ENCODE measurements at regions not wholly inside any gene's neighbourhood (a gene's known extent, or its start where the extent isn't known, plus 50 kb on each side); places are given as distances from the start of the nearest gene placed in this dataset.

DNA sequence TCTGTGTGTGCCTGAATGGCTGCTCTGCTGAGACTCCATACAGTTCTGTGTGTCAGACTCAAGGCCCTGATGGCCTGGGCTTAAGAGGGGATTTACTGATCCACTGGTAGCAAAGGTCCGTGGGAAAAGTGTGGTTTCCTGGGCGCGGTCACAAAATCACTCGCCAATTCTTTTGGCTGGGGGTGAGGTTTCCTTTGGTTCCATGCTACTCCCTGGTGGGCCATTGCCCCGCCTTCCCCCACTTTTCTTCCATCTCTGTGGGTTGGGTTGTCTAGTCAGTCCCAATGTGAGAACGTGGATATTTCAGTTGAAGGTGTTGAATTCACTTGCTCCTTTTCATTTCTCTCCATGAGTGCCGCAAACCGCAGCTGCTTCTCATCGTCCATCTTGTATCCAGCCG, 162.7 kb upstream of the NRXN1 start:
- Histone ChIP-seq H3K27me3 (no peaks in the 10 kb centered on the region), H3K9me3 (peaks cover 0 to 37% (median 4%) of the 10 kb centered on the region in 11 donors), H3K36me3 (no peaks in the 10 kb centered on the region), H3K4me1 (no peaks in the 10 kb centered on the region), H3K27ac (no peak overlapping the region), H3K4me3 (no peak overlapping the region)
- WGBS, 2 donors, result 88 to 90% methylated on average over 10 of the region's 10 CpGs
- no peak for DNase-seq
- intact Hi-C loops (cut with DNase I), result no loop called here
- TF ChIP-seq, protein P1, sequence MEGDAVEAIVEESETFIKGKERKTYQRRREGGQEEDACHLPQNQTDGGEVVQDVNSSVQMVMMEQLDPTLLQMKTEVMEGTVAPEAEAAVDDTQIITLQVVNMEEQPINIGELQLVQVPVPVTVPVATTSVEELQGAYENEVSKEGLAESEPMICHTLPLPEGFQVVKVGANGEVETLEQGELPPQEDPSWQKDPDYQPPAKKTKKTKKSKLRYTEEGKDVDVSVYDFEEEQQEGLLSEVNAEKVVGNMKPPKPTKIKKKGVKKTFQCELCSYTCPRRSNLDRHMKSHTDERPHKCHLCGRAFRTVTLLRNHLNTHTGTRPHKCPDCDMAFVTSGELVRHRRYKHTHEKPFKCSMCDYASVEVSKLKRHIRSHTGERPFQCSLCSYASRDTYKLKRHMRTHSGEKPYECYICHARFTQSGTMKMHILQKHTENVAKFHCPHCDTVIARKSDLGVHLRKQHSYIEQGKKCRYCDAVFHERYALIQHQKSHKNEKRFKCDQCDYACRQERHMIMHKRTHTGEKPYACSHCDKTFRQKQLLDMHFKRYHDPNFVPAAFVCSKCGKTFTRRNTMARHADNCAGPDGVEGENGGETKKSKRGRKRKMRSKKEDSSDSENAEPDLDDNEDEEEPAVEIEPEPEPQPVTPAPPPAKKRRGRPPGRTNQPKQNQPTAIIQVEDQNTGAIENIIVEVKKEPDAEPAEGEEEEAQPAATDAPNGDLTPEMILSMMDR (IDR thresholded peaks at IDR 0.05), result no peak
- no peak for ATAC-seq

DNA sequence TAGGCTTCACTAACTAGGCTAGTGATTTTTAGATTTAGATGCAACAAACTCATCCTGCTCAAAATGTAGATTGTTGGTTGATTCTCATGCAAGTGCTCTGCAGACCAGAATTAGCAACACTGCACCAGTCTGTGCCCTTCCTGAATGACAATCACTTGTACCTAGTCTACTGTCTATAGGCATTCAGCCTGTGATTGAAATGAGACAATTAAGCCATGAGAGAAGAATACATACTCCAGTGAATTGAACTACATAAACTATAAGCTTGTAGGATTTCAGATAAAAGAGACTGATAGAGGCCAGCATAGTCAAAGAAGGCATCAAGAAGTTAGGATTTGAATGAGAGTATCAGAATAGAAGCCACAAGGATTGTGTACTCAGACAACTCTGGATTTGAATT, 138.3 kb upstream of the NRXN1 start:
- no peaks in the 10 kb centered on the region for H3K27me3 ChIP-seq
- intact Hi-C loops (cut with DNase I), result no loop called here
- no peak overlapping the region for H3K27ac ChIP-seq
- no peak overlapping the region for H3K4me3 ChIP-seq
- DNase-seq (no peak), ATAC-seq (no peak)
- H3K4me1 ChIP-seq, result no peaks in the 10 kb centered on the region
- H3K36me3 ChIP-seq, result no peaks in the 10 kb centered on the region
- H3K9me3 ChIP-seq, result peaks cover 0 to 6% (median 0%) of the 10 kb centered on the region in 11 donors
- TF ChIP-seq, protein P1 (IDR thresholded peaks at IDR 0.05), result no peak

DNA sequence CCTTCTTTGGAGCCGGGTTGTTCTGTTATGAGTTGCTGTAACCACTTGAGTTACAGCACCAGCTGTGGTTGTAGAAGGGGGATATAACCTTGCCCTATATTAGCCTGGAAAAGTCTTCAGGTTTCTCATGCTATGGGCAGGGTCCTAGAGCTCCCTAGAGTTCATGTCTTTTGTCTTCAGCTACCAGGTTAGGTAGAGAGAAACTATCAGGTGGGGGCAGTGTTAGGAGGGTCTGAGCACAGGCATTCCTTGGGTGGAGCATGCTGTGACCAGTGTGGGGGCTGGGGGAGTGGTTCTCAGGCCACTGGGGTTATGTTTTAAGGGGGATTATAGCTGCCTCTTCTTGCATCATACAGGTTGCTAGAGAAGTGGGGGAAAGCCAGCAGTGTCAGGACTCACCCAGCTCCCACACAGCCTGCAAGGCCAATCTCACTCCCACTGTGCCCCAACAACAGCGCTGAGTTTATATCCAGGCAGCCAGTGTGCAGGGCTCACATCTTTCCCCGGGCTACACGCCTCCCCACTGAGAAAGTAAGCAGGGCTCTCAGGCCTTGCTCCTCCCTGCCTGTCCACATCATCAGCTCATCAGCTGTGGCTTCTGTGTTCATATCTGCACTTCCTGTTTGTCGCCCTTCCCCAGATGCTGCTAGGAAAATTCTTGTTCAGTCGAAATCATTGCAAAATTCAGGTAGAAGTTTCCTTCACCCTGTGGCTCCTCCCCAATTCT, 133.8 kb upstream of the NRXN1 start:
- intact Hi-C loops (cut with DNase I), result no loop called here
- WGBS, 2 donors, result 41 to 45% methylated on average over 6 of the region's 6 CpGs
- H3K36me3 ChIP-seq, result no peaks in the 10 kb centered on the region
- ATAC-seq (no peak), DNase-seq (no peak)
- H3K27ac ChIP-seq, result no peak overlapping the region
- TF ChIP-seq, protein P1 (IDR thresholded peaks at IDR 0.05), result no peak
- peaks cover 0 to 2% (median 0%) of the 10 kb centered on the region in 11 donors for H3K9me3 ChIP-seq
- no peaks in the 10 kb centered on the region for H3K27me3 ChIP-seq
- H3K4me1 ChIP-seq, result no peaks in the 10 kb centered on the region
- H3K4me3 ChIP-seq, result no peak overlapping the region

DNA sequence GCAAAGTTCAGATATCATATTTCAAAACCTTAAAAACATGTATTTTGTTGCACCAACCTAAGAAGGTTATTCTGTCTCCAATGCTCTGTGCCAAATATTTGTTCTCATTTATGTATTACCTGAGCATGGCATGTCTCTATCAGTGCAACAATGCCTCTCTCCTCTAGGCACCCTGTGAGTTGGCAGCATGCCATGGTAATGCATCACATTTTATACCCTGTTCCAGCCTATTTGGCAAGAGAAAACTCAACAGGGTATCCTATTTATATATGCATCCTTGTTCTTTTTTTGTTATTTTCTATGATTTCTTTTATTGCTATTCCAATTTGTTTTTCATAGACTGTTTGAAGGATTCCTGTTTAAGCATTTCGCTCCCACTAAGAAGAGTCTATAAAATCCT, 126.3 kb upstream of the NRXN1 start:
- ATAC-seq (no peak), DNase-seq (no peak)
- intact Hi-C loops (cut with DNase I), result no loop called here
- 95 to 98% methylated on average over 1 of the region's 1 CpG for WGBS, 2 donors
- no peak overlapping the region for H3K27ac ChIP-seq
- H3K9me3 ChIP-seq, result no peaks in the 10 kb centered on the region
- H3K27me3 ChIP-seq, result no peaks in the 10 kb centered on the region
- TF ChIP-seq, protein P1 (IDR thresholded peaks at IDR 0.05), result no peak
- no peaks in the 10 kb centered on the region for H3K36me3 ChIP-seq
- H3K4me1 ChIP-seq, result no peaks in the 10 kb centered on the region
- H3K4me3 ChIP-seq, result no peak overlapping the region
